HFFc6 (cell line): ENCODE measurements at regions not wholly inside any gene's neighbourhood (a gene's known extent, or its start where the extent isn't known, plus 50 kb on each side); places are given as distances from the start of the nearest gene placed in this dataset.

Experiments used
- DNase-seq: peaks from one replicate; pipeline ENCODE4 v3.0.0-alpha.2; 2018
- H3K27ac Mint-ChIP-seq: 2 replicates; pipeline ENCODE4 v1.8.0; 2020; ENCODE audit warnings: mild to moderate bottlenecking, mixed read lengths
- H3K27me3 Mint-ChIP-seq: 2 replicates; pipeline ENCODE4 v1.8.0; 2021; ENCODE audit warnings: mild to moderate bottlenecking, moderate library complexity, mixed read lengths; ENCODE audit not compliant: insufficient read depth
- H3K36me3 Mint-ChIP-seq: 2 replicates; pipeline ENCODE4 v1.8.0; 2021; ENCODE audit warnings: low read depth, mixed read lengths
- H3K4me1 Mint-ChIP-seq: 2 replicates; pipeline ENCODE4 v1.8.0; 2020; ENCODE audit warnings: low read depth, mixed read lengths
- H3K4me3 Mint-ChIP-seq: 2 replicates; pipeline ENCODE4 v1.8.0; 2020; ENCODE audit warnings: mild to moderate bottlenecking, moderate library complexity, mixed read lengths
- H3K9me3 Mint-ChIP-seq: 2 replicates; pipeline ENCODE4 v1.8.0; 2020; ENCODE audit warnings: mild to moderate bottlenecking, mixed read lengths
- CTCF ChIP-seq: fragments of 200-600 bp; sonication (generic); IDR thresholded peaks from 2 replicates; pipeline ENCODE4 v1.5.0; 2021; ENCODE audit warnings: antibody characterized with exemption, mild to moderate bottlenecking

GRCh38 chr11:123378096-123378495, 52.0 kb upstream of the GRAMD1B start:
- no peak for TF ChIP-seq CTCF
- no peak overlapping the region for H3K4me3 Mint-ChIP-seq
- DNase-seq, result no peak
- H3K36me3 Mint-ChIP-seq, result no peaks in the 10 kb centered on the region; the same call in 1 of the 2 replicates
- H3K27me3 Mint-ChIP-seq, result peaks cover 36% of the 10 kb centered on the region
- no peak overlapping the region for H3K27ac Mint-ChIP-seq
- H3K9me3 Mint-ChIP-seq, result no peaks in the 10 kb centered on the region
- H3K4me1 Mint-ChIP-seq, result peaks cover 10% of the 10 kb centered on the region; the same call in 1 of the 2 replicates

GRCh38 chr11:123377355-123377754, 52.7 kb upstream of the GRAMD1B start:
- Mint-ChIP-seq H3K4me3 (no peak overlapping the region), H3K4me1 (peaks cover 10% of the 10 kb centered on the region; the same call in 1 of the 2 replicates), H3K36me3 (no peaks in the 10 kb centered on the region; the same call in 1 of the 2 replicates), H3K27me3 (peaks cover 37% of the 10 kb centered on the region), H3K27ac (no peak overlapping the region), H3K9me3 (no peaks in the 10 kb centered on the region)
- TF ChIP-seq CTCF, result no peak
- no peak for DNase-seq

GRCh38 chr11:123375832-123376231, 54.2 kb upstream of the GRAMD1B start:
- Mint-ChIP-seq H3K27me3 (peaks cover 39% of the 10 kb centered on the region), H3K27ac (no peak overlapping the region), H3K36me3 (no peaks in the 10 kb centered on the region; the same call in 1 of the 2 replicates), H3K9me3 (no peaks in the 10 kb centered on the region), H3K4me1 (peaks cover 10% of the 10 kb centered on the region; the same call in 1 of the 2 replicates), H3K4me3 (no peak overlapping the region)
- TF ChIP-seq CTCF, result no peak
- no peak for DNase-seq

GRCh38 chr11:123374622-123374968, 55.5 kb upstream of the GRAMD1B start:
- no peaks in the 10 kb centered on the region for H3K9me3 Mint-ChIP-seq
- H3K36me3 Mint-ChIP-seq, result no peaks in the 10 kb centered on the region; the same call in 1 of the 2 replicates
- DNase-seq, result no peak
- H3K4me3 Mint-ChIP-seq, result no peak overlapping the region
- no peak overlapping the region for H3K27ac Mint-ChIP-seq
- H3K4me1 Mint-ChIP-seq, result peaks cover 10% of the 10 kb centered on the region; the same call in 1 of the 2 replicates
- H3K27me3 Mint-ChIP-seq, result peaks cover 40% of the 10 kb centered on the region
- TF ChIP-seq CTCF, result no peak

- Mint-ChIP-seq H3K36me3 (no peaks in the 10 kb centered on the region; the same call in 1 of the 2 replicates), H3K4me1 (peaks cover 5% of the 10 kb centered on the region; the same call in 1 of the 2 replicates), H3K27ac (no peak overlapping the region), H3K27me3 (peaks cover 43% of the 10 kb centered on the region), H3K9me3 (no peaks in the 10 kb centered on the region), H3K4me3 (no peak overlapping the region)
- TF ChIP-seq CTCF, result no peak
- no peak for DNase-seq
Measured at GRCh38 chr11:123373754-123374621, 56.1 kb upstream of the GRAMD1B start.
